GM18499 (cell line): ENCODE measurements at regions not wholly inside any gene's neighbourhood (a gene's known extent, or its start where the extent isn't known, plus 50 kb on each side); places are given as distances from the start of the nearest gene placed in this dataset.

Experiments used
- ATAC-seq: cut with Tn5 transposase; IDR thresholded peaks from one replicate; pipeline ENCODE4 v1.9.1; 2021; ENCODE audit warnings: moderate number of reproducible peaks; ENCODE audit not compliant: insufficient read depth, unreplicated experiment

DNA sequence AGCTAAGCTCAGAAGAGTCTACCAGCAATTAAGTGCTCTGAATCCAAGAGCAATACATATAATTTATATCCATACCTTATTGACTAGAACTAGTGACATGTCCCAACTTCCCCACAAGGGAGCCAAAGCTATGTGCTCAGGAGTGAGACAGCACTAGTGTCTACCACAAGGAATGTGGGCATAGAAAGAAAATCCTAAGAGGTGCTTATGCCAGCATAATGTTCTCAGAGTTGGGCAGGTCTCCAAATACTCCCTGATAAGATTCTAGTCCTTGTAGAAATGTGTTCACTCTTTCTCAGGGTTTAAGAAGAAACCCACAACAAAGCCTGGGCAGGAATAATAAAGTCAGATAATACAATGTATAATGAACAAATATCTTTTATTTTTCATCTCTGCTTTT is 275.1 kb downstream of the BRINP1 start:
- ATAC-seq: no peak

DNA sequence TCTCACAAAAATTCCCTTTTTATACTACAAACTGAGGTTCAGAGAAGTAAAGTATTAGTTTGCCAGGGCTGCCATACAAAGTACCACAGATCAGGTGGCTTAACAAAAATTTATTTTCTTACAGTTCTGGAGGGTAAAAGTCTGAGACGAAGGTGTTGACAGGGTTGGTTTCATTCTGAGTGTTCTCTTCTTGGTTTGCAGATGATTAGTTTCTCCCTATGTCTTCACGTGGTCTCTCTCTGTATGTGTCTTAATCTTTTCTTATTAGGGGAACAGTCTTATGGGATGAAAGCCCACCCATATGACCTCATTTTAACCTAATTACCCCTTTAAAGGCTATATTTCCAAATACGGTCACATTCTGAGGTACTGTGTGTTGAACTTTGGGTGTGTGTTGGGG is 274.2 kb downstream of the BRINP1 start:
- ATAC-seq: no peak

DNA sequence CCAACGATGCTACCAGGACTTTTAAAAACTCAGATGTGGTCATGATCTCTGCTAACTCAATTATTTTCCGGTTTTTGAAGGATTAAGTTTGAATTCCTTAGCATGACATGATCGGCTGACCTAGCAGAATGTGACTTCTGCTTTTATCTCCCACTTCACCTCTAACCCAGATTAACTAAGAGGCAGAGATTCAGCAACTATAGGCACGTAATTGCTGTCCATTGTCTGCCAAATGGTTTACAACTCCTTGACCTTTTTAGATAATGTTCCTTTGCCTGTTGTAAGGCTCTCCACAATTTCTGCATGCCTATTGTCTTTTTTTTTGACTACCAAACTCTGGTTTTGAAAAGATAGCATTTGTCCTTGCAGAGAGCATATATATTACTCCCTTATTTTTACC is 268.2 kb downstream of the BRINP1 start:
- no peak for ATAC-seq

DNA sequence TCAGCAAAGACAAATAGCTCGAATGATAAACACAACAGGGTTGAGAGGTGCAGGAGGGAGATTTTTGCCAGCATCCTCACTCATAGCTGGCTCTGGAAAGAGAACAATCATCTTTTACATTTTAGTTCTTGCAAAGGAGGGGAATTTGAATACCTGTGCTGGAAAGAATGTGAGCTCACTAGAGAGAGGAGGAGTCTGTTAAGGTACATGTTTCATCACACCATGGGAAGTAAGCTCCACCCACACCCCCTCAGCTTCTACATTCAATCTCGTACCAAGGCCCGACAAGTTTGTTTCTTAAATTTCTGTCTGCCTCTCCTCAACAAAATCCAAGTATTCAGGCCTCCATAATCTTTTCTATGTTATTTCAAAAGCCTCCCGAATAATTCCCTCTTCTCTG is 254.6 kb downstream of the BRINP1 start:
- no peak for ATAC-seq
